Adrenal gland (tissue), 5 donors: ENCODE measurements at regions not wholly inside any gene's neighbourhood (a gene's known extent, or its start where the extent isn't known, plus 50 kb on each side); places are given as distances from the start of the nearest gene placed in this dataset.

Experiments used
- POLR2A ChIP-seq, 2 donors: fragments of 450-650 bp; IDR thresholded peaks; one replicate each; pipeline ENCODE4 v1.6.1; 2017; ENCODE audit warnings: antibody characterized with exemption in 2 of 2, mild to moderate bottlenecking in 2 of 2, moderate library complexity in 1 of 2
- TF ChIP-seq, protein P1 (sequence below), 6 experiments: fragments of 450-650 bp in 4 of 6; fragments of 200-600 bp in 2 of 6; sonication (generic) in 1 of 6; IDR thresholded peaks; 1 replicate in 5 of 6; 2 replicates in 1 of 6; pipeline versions ENCODE4 v1.5.1 to v1.8.0; 2016 to 2021; ENCODE audit warnings: antibody characterized with exemption in 6 of 6, mild to moderate bottlenecking in 2 of 6, moderate library complexity in 1 of 6
- donor health status: DM: no; HTN: no; CAD: no.

DNA sequence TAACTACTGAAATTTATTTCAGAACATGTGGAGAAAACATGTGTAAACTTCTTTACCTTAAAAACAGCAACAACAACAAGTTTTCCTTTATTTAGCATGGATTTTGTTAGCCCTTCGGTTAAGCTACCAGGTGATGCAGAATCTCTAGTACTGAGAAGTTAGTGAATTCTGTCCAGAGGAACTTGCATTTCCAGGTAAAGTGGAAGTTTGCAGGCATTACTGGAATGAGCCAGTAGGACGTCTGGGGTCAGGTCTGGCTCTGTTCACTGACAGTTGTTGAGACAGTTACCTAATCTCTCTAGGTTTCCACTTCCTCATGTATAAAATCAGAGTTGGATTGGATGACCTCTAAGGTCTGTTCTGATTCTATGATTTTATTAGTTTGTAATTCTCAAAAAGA lies 244.3 kb downstream of the OLFM4 start:
- TF ChIP-seq, protein P1, sequence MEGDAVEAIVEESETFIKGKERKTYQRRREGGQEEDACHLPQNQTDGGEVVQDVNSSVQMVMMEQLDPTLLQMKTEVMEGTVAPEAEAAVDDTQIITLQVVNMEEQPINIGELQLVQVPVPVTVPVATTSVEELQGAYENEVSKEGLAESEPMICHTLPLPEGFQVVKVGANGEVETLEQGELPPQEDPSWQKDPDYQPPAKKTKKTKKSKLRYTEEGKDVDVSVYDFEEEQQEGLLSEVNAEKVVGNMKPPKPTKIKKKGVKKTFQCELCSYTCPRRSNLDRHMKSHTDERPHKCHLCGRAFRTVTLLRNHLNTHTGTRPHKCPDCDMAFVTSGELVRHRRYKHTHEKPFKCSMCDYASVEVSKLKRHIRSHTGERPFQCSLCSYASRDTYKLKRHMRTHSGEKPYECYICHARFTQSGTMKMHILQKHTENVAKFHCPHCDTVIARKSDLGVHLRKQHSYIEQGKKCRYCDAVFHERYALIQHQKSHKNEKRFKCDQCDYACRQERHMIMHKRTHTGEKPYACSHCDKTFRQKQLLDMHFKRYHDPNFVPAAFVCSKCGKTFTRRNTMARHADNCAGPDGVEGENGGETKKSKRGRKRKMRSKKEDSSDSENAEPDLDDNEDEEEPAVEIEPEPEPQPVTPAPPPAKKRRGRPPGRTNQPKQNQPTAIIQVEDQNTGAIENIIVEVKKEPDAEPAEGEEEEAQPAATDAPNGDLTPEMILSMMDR (IDR thresholded peaks at IDR 0.05) = no peak
- no peak for TF ChIP-seq POLR2A (IDR thresholded peaks at IDR 0.05)
